ENCODE measurements at regions not wholly inside any gene's neighbourhood (a gene's known extent, or its start where the extent isn't known, plus 50 kb on each side); places are given as distances from the start of the nearest gene placed in this dataset.

DNA sequence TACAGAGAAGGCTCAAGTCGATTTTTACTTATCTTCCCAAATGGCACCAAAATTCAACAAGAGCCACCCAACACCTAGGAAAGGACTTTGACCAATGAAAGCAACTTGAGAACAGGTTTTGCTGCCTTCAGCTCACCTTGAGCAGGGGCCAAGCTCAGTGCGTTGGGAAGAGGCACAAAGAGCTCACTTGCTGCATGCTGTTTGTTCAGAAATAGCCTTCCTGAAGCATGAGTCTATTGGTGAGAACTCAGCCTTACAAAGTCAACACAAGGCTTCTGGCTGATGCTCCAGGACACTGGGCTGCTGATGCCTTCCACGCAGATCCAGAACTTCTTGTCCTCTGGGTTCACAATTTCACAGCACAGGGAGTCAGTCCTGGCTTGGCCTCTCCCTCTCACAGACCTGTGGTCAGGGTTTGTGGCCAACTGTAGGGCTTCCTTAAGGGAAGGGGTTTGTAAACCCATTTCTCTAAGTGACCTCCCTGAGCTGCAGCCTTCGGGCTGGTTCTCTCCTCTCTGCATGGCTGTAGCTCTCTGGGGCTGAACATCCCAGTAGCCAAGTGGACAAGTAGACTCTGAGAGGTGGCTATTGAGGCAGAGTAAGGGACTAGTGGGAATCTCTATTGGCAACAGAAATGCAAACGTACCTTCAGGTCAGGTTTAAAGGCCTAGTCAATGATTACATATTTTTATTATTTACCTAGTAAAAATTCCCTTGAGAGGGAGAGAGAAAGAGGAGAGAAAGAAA, 124.7 kb upstream of the GATA6 start:
- 17% methylated on average over 1 of the region's 5 CpGs; no CpG with 5 or more reads in 1 of the 2 experiments for WGBS, 2 experiments (ENCODE audit: extremely low coverage in 2 of 2, insufficient read length in 1 of 2)
- ChIA-PET POLR2A (ENCODE audit: unreplicated experiment) (no interaction called here), CTCF (no interaction called here)
- Histone ChIP-seq H2BK120ac (ENCODE audit: low read depth, low read length) (no peak overlapping the region), H3K9me3 (ENCODE audit: control insufficient read depth, insufficient read depth, low read length) (no peaks in the 10 kb centered on the region), H2BK15ac (ENCODE audit: low read depth, low read length) (no peak overlapping the region), H3K9me1 (ENCODE audit: insufficient read depth, low read length) (no peaks in the 10 kb centered on the region), H4K20me1 (ENCODE audit: insufficient read depth, low read length) (no peaks in the 10 kb centered on the region), H4K8ac (ENCODE audit: low read depth in 2 of 2, low read length in 2 of 2) (no peak overlapping the region), H4K5ac (ENCODE audit: low read depth, low read length) (no peak overlapping the region), H3K4me3 (ENCODE audit: insufficient read depth, low read depth, low read length) (no peak overlapping the region), H3K36me3 (ENCODE audit: control insufficient read depth, insufficient read depth, low read length) (no peaks in the 10 kb centered on the region), H3K27me3 (ENCODE audit: control insufficient read depth, insufficient read depth, low read length) (peaks cover 58% of the 10 kb centered on the region), H3K23ac (ENCODE audit: low read depth, low read length) (no peak overlapping the region), H3K79me1 (ENCODE audit: low read depth in 1 of 2, low read length in 2 of 2) (no peaks in the 10 kb centered on the region), H3K4ac (ENCODE audit: low read depth, low read length) (no peak overlapping the region), H2AK5ac (ENCODE audit: low read depth, low read length) (no peak overlapping the region), H3K56ac (ENCODE audit: extremely low read depth, insufficient read depth, low read length) (no peak overlapping the region), H3K4me2 (ENCODE audit: low read depth, low read length) (no peak overlapping the region), H3K9ac (ENCODE audit: low read depth, low read length) (no peak overlapping the region), H3K4me1 (ENCODE audit: control insufficient read depth, insufficient read depth, low read length) (no peaks in the 10 kb centered on the region), H3K18ac (ENCODE audit: low read depth, low read length) (no peak overlapping the region), H4K91ac (ENCODE audit: insufficient read depth, low read depth, low read length) (no peak overlapping the region), H2AFZ (replicated peaks; ENCODE audit: low read length, poor library complexity) (no peak overlapping the region), H2BK20ac (ENCODE audit: low read depth, low read length) (no peak overlapping the region), H2BK5ac (ENCODE audit: low read depth, low read length, poor library complexity, severe bottlenecking) (no peak overlapping the region), H3K27ac (ENCODE audit: insufficient read depth, low read length) (no peak overlapping the region), H2AK9ac (replicated peaks; ENCODE audit: low read depth, low read length, poor library complexity) (no peak overlapping the region), H3K14ac (replicated peaks; ENCODE audit: low read depth, low read length) (no peak overlapping the region)
- intact Hi-C loops (cut with micrococcal nuclease) = no loop called here
- dilution Hi-C loops (cut with HindIII; ENCODE audit: low sequenced_read_pairs, unreplicated experiment) = no loop called here
- TF ChIP-seq MAFK (IDR thresholded peaks at IDR 0.05; ENCODE audit: low read depth, low read length) (no peak), NFE2L2 (IDR thresholded peaks at IDR 0.05; ENCODE audit: low read depth, low read length) (no peak), FOS (IDR thresholded peaks at IDR 0.05; ENCODE audit: low read depth, low read length) (no peak), RCOR1 (IDR thresholded peaks at IDR 0.05; ENCODE audit: insufficient replicate concordance, low read length) (no peak), MAZ (IDR thresholded peaks at IDR 0.05; ENCODE audit: borderline replicate concordance, low read depth, low read length) (no peak), RFX5 (IDR thresholded peaks at IDR 0.05; ENCODE audit: low read depth, low read length) (no peak), CEBPB (IDR thresholded peaks at IDR 0.05; ENCODE audit: low read depth, low read length) (no peak), POLR2A (IDR thresholded peaks at IDR 0.05; ENCODE audit: low read depth, low read length) (no peak), MXI1 (IDR thresholded peaks at IDR 0.05; ENCODE audit: borderline replicate concordance, low read depth, low read length) (no peak), BHLHE40 (IDR thresholded peaks at IDR 0.05; ENCODE audit: low read depth, low read length) (no peak), SMC3 (IDR thresholded peaks at IDR 0.05; ENCODE audit: low read depth, low read length) (no peak), CHD1 (IDR thresholded peaks at IDR 0.05; ENCODE audit: low read depth, low read length) (no peak)
- TF ChIP-seq, protein P1, sequence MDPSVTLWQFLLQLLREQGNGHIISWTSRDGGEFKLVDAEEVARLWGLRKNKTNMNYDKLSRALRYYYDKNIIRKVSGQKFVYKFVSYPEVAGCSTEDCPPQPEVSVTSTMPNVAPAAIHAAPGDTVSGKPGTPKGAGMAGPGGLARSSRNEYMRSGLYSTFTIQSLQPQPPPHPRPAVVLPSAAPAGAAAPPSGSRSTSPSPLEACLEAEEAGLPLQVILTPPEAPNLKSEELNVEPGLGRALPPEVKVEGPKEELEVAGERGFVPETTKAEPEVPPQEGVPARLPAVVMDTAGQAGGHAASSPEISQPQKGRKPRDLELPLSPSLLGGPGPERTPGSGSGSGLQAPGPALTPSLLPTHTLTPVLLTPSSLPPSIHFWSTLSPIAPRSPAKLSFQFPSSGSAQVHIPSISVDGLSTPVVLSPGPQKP (IDR thresholded peaks at IDR 0.05; ENCODE audit: borderline replicate concordance, low read depth, low read length) = no peak
- TF ChIP-seq, protein P2, sequence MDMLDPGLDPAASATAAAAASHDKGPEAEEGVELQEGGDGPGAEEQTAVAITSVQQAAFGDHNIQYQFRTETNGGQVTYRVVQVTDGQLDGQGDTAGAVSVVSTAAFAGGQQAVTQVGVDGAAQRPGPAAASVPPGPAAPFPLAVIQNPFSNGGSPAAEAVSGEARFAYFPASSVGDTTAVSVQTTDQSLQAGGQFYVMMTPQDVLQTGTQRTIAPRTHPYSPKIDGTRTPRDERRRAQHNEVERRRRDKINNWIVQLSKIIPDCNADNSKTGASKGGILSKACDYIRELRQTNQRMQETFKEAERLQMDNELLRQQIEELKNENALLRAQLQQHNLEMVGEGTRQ (IDR thresholded peaks at IDR 0.05; ENCODE audit: low read depth, low read length) = no peak
- in situ Hi-C loops (cut with MboI; ENCODE audit: low sequenced_read_pairs) = no loop called here
- ATAC-seq (ENCODE audit: low read depth) (no peak), DNase-seq (no peak)
- no TSS peak for BruUV-seq (replicated peaks)

All from IMR-90 (cell line).